HG03565 (cell line): ENCODE measurements at regions not wholly inside any gene's neighbourhood (a gene's known extent, or its start where the extent isn't known, plus 50 kb on each side); places are given as distances from the start of the nearest gene placed in this dataset.

Experiments
- ATAC-seq: cut with Tn5 transposase; IDR thresholded peaks from one replicate; pipeline ENCODE4 v1.9.1; 2021; ENCODE audit warnings: mild to moderate bottlenecking, moderate library complexity; ENCODE audit not compliant: unreplicated experiment

GRCh38 chr10:125460326-125460725 lies 222.6 kb downstream of the TEX36 start:
- no peak for ATAC-seq

DNA sequence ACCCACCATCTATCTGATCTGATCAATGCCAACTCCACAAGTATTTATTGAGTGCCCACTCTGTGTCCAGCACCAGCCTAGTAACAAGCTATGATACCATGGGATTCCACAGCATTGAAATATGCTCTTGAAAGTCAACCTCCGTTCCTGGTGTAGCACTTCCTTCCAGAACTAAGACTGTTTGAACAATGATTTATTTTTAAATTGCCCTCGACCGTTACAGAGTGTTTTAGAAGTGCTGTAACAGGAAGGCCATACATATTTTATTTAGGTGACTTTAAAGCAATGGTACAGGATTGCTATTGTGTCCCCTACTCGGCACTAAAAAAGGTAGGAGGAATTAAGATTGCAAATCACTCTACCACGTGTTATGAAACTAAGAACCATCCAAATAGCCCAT lies 225.6 kb downstream of the TEX36 start:
- ATAC-seq = no peak

DNA sequence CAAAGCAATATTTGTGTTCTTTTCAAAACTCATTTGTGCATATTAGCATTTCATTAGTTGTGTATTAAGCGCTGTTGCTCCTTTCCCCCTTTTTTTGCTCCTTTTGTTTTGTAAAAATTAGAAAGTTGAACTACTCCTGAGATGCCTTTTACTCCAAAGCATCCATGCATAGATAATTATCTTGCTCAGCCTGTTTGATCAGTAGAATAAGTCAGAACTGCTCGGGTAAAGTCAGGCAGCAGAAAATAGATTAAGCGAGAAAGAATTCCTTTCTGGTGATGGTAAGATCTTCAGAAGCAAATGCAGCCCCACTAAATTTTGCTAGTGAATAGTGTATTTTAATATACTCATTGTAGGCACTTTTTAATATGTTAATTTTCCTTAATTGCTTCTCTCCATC lies 227.1 kb downstream of the TEX36 start:
- ATAC-seq = no peak

GRCh38 chr10:125455431-125455830 lies 227.5 kb downstream of the TEX36 start:
- no peak for ATAC-seq

- ATAC-seq = no peak
Measured at GRCh38 chr10:125451319-125451718, 231.6 kb downstream of the TEX36 start.

DNA sequence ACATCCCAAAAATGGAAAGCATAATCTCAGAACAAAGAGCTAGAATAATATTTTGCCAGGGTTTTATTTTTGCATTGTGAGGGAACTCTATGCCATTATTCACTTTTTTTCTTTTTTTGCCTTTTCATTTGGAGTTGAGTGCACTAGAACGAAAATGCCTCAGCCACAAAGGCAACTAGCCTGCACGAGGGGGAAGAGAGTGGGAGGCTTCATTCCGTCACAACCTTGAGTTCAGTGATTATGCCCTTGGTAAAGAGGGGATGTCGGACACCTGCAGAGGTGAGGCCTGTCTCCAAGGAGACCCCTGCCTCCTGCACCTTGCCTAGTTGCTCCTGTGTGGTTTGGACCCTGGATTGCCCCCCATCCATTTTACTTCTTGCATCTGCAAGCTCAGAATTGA lies 232.7 kb downstream of the TEX36 start:
- ATAC-seq = no peak

- no peak for ATAC-seq
Measured at GRCh38 chr10:125449571-125449970, 233.4 kb downstream of the TEX36 start.

- ATAC-seq = no peak
Measured at GRCh38 chr10:125448596-125448995, 234.4 kb downstream of the TEX36 start.

GRCh38 chr10:125444790-125445189 lies 238.2 kb downstream of the TEX36 start:
- ATAC-seq = no peak

GRCh38 chr10:125442856-125443540 lies 240.0 kb downstream of the TEX36 start:
- no peak for ATAC-seq

DNA sequence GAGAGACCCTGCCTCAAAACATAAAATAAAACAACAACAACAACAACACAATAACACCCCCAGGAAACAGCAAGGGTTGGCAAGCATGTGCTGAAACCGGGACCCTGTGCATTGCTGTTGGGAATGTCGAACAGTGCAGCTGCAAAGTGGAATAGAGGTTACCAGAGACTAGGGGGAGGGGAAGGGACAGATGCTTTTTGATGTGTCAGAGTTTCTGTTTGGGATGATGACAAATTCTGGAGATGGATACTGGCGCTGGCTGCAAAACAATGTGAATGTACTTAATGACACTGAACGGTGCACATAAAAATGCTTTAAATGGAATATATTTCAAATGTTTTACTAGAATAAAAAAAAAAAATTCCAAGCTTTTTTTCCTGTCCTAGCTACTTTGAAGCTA lies 241.8 kb downstream of the TEX36 start:
- no peak for ATAC-seq

DNA sequence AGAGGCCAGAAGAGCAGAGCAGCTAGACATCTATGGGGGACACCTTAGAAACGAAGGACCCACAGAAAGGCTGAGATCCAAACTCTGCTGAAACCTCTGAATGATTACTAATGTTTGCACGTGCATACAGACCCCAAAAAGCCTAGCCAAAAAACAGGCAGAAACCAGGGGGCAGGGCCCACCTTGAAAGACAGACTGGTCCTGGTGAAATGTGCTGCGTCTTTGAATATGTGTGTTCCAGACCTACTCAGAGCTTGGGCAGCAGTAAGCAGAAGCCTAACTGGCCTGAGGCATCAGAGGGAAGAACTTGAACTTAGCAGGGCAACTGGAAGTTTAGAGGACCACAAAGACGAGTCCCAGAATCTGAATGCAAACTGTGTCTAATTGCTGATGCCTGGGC lies 251.8 kb downstream of the TEX36 start:
- no peak for ATAC-seq

DNA sequence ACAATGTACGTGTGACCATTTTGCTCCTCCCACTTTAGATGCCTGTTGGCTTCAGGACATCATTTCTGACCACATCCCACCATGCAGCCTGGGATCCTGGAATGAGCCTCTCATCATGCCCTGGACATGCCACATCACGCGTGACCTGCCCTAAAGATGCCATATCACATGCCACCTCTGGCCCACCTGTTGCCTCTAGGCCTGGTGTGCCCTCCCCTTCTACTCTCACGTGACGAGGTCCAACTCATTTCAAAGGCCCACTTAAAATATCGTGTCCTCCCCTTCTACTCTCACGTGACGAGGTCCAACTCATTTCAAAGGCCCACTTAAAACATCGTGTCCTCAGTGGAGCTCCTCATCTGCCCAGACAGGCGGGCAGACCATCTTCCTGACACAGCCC lies 254.9 kb downstream of the TEX36 start:
- ATAC-seq = no peak

- ATAC-seq = no peak
Measured at GRCh38 chr10:125424191-125424847, 258.6 kb downstream of the TEX36 start.

DNA sequence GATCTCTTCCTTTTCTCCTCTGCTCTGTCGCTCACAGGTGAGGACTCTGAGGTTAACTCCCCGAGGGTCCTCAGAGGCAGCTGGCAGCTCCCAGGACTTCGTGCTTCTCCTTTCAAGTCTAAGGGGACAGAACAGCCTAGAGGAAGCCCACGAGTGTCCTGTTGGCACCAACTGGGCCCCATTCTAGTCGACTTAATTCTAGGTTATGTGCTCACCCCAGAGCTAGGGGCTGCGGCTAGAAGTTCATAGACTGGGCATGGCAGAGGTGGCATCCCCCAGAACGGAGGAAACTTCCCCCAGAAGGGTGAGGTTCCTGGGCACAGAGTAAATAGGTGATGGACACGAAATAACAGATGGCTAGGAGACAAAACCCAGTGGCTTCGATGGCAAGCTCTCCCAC lies 259.4 kb downstream of the TEX36 start:
- ATAC-seq = no peak

DNA sequence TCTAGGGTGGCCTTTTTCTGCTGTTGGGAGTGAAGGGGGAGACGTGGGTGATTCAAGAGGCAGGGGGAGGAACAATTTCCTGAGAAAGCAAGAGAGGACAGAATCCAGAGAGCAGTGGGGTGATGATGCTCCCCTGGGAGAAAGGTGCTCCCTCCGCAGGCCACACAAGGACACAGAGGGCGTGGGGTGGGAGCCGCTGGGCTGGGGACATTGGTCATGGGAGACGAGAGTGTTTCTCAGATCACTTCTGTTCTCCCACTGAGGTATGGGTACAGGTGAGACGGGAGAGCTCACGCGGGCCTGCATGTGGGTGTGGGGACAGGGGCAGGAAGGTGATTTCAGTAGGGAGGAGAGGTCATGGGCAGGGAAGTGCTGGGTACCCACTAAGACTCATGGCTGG lies 259.5 kb upstream of the CTBP2 start:
- no peak for ATAC-seq

GRCh38 chr10:125419146-125419545 lies 258.8 kb upstream of the CTBP2 start:
- no peak for ATAC-seq

- no peak for ATAC-seq
Measured at GRCh38 chr10:125417605-125418004, 257.2 kb upstream of the CTBP2 start.

GRCh38 chr10:125415964-125416363 lies 255.6 kb upstream of the CTBP2 start:
- ATAC-seq = no peak

DNA sequence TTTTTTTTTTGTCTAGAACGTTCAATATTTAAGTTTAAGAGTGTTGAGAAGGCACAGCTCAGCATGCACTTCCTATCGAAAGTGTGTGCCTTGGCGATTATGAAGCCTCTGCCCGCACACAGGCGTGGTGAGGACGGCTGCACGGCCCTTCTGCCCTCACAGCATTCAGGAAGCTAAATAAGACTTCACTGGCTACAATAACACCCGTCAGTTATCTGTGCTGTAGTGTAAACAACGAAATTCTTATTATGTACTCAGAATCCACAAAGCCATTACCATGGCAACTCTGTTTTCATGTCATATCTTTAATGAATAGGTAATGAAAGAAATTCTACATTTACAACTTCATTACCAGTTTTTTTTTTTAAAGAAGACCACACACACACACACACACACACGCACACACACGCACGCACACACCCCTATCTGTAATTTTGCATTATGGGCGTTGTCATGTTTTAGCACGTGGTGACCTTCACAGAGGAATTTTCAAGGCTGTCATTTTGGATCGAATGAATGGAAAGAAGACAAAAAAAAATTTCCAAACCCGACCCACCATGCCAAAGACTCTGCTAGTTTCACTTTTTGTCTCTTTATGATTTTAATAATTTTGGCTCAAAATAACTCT lies 254.8 kb upstream of the CTBP2 start:
- ATAC-seq = no peak

- no peak for ATAC-seq
Measured at GRCh38 chr10:125411724-125412123, 251.4 kb upstream of the CTBP2 start.

GRCh38 chr10:125409756-125410155 lies 249.4 kb upstream of the CTBP2 start:
- ATAC-seq = no peak
